CD14-positive monocyte (primary cell): ENCODE measurements at regions not wholly inside any gene's neighbourhood (a gene's known extent, or its start where the extent isn't known, plus 50 kb on each side); places are given as distances from the start of the nearest gene placed in this dataset.

Source experiments
- DNase-seq, 3 donors: peaks; one replicate each; pipeline ENCODE4 v3.0.0-alpha.2; 2011 to 2022
- H2AFZ ChIP-seq: 2 replicates; pipeline ENCODE4 v1.6.0; 2012; ENCODE audit warnings: mild to moderate bottlenecking, low read depth, low read length, inconsistent platforms; ENCODE audit not compliant: insufficient read depth, poor library complexity, severe bottlenecking
- H3K27ac ChIP-seq, 2 donors: 1 replicate in 1 of 2; 2 replicates in 1 of 2; pipeline ENCODE4 v1.5.1; 2012 to 2013; ENCODE audit warnings: low read length in 2 of 2, control low read depth in 1 of 2, inconsistent platforms in 1 of 2, low read depth in 1 of 2, mild to moderate bottlenecking in 1 of 2
- H3K27me3 ChIP-seq, 2 donors: one replicate each; pipeline versions ENCODE4 v1.6.0 to v1.6.1; 2011 to 2013; ENCODE audit warnings: low read length in 2 of 2; ENCODE audit not compliant: control insufficient read depth in 2 of 2, insufficient read depth in 2 of 2
- H3K36me3 ChIP-seq, 2 donors: replicated peaks in 1 of 2; 1 replicate in 1 of 2; 2 replicates in 1 of 2; pipeline versions ENCODE4 v1.5.1 to v1.6.1; 2012 to 2013; ENCODE audit warnings: low read length in 2 of 2, control low read depth in 1 of 2, inconsistent platforms in 1 of 2, mild to moderate bottlenecking in 1 of 2; ENCODE audit not compliant: insufficient read depth in 2 of 2, control insufficient read depth in 1 of 2
- H3K4me1 ChIP-seq, 2 donors: 1 replicate in 1 of 2; 2 replicates in 1 of 2; pipeline versions ENCODE4 v1.5.1 to v1.6.1; 2012 to 2013; ENCODE audit warnings: low read length in 2 of 2, control low read depth in 1 of 2, inconsistent platforms in 1 of 2, mild to moderate bottlenecking in 1 of 2, moderate library complexity in 1 of 2; ENCODE audit not compliant: insufficient read depth in 2 of 2, control insufficient read depth in 1 of 2
- H3K4me2 ChIP-seq: replicated peaks from 2 replicates; pipeline ENCODE3; 2012; ENCODE audit warnings: low read length, moderate library complexity, mild to moderate bottlenecking; ENCODE audit not compliant: poor library complexity, severe bottlenecking; ENCODE audit errors: extremely low read depth
- H3K4me3 ChIP-seq, 3 experiments: fragments of 200-600 bp in 1 of 3; sonication (generic) in 1 of 3; replicated peaks in 1 of 3; 1 replicate in 2 of 3; 2 replicates in 1 of 3; pipeline ENCODE4 v1.5.1; 2011 to 2013; ENCODE audit warnings: low read length in 3 of 3, mild to moderate bottlenecking in 3 of 3, control low read depth in 2 of 3, low read depth in 2 of 3, inconsistent platforms in 1 of 3, moderate library complexity in 1 of 3
- H3K79me2 ChIP-seq: 2 replicates; pipeline ENCODE4 v1.6.0; 2012; ENCODE audit warnings: mild to moderate bottlenecking, control low read depth, inconsistent platforms, low read length, moderate library complexity; ENCODE audit not compliant: insufficient read depth
- H3K9ac ChIP-seq: 2 replicates; pipeline ENCODE4 v1.6.0; 2017; ENCODE audit warnings: low read length, mild to moderate bottlenecking; ENCODE audit not compliant: insufficient read depth, poor library complexity, severe bottlenecking
- H3K9me3 ChIP-seq, 2 donors: replicated peaks in 1 of 2; 1 replicate in 1 of 2; 2 replicates in 1 of 2; pipeline versions ENCODE4 v1.5.1 to v1.6.1; 2012 to 2013; ENCODE audit warnings: low read length in 2 of 2, control low read depth in 1 of 2; ENCODE audit not compliant: control insufficient read depth in 1 of 2, insufficient read depth in 1 of 2
- H4K20me1 ChIP-seq: 2 replicates; pipeline ENCODE4 v1.6.0; 2012; ENCODE audit warnings: mild to moderate bottlenecking, low read length, control low read depth, moderate library complexity; ENCODE audit not compliant: insufficient read depth
- H3K27ac Mint-ChIP-seq, 7 donors: one replicate each; pipeline ENCODE4 v1.8.0; 2020; ENCODE audit warnings: mild to moderate bottlenecking in 7 of 7, mixed read lengths in 7 of 7, moderate library complexity in 6 of 7, inconsistent platforms in 2 of 7
- H3K27me3 Mint-ChIP-seq, 3 donors: one replicate each; pipeline ENCODE4 v1.8.0; 2021 to 2022; ENCODE audit warnings: low read depth in 3 of 3, mild to moderate bottlenecking in 3 of 3, mixed read lengths in 3 of 3, moderate library complexity in 3 of 3, inconsistent platforms in 1 of 3
- H3K36me3 Mint-ChIP-seq, 2 donors: one replicate each; pipeline ENCODE4 v1.8.0; 2020; ENCODE audit warnings: mixed read lengths in 2 of 2, inconsistent platforms in 1 of 2, mild to moderate bottlenecking in 1 of 2
- H3K4me1 Mint-ChIP-seq: one replicate; pipeline ENCODE4 v1.8.0; 2020; ENCODE audit warnings: mild to moderate bottlenecking, mixed read lengths
- H3K4me3 Mint-ChIP-seq, 2 donors: one replicate each; pipeline ENCODE4 v1.8.0; 2020; ENCODE audit warnings: mild to moderate bottlenecking in 2 of 2, mixed read lengths in 2 of 2, moderate library complexity in 1 of 2
- H3K9me3 Mint-ChIP-seq, 7 donors: one replicate each; pipeline ENCODE4 v1.8.0; 2020 to 2022; ENCODE audit warnings: mixed read lengths in 7 of 7, mild to moderate bottlenecking in 6 of 7, moderate library complexity in 6 of 7, inconsistent platforms in 2 of 7
- WGBS: methylation state at CpG from one replicate; pipeline ENCODE4 v1.1.5; 2013; ENCODE audit warnings: missing lambda C conversion rate; ENCODE audit not compliant: insufficient coverage; 5-methylcytosine and 5-hydroxymethylcytosine counted together
- intact Hi-C, 2 donors: fragments of 100-400 bp; cut with micrococcal nuclease; formaldehyde crosslinking; loops; one replicate each; pipeline versions ENCODE4 v1.15.0 to v1.15.1; 2023
- TF ChIP-seq, protein P1 (sequence below): fragments of 200-600 bp; IDR thresholded peaks from one replicate; pipeline ENCODE4 v1.8.0; 2022; ENCODE audit warnings: antibody characterized with exemption, mild to moderate bottlenecking

DNA sequence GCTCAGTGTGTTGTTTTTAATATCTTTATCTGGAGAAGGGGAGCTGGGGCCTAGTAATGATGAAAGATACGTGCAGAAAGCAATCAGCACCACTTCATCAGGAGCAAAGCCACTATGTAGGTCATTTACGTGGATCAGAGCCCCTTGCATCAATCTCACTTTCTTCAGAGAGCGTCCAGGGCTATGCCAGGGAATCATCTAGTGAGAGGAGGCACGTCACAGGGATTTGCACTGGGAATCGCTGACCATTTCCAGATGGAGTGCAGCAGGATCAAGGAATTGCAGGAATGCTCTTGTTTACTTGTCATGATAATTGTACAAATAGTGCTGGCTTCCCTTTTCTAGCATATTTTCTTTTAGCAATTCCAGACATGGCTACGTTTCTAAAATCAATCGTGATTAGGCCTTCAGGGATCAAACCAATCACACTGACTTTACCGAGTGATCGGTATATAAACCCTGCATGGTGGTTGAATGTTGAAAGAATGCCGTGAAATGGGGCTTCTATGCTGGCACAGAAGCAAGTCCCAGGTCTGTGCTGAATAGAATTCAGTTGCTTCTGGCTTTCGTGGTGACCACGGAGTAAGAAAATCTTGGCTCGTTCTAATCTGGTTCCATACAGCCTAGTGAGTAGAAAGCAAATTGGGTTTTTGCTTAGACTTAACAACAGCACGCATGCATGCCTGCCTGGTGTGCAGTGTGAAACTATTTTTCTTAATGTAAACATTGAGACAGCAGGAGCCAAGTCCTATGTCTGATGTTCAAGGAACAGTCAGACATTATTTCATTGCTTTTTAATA lies 122.8 kb downstream of the TMEM200C start:
- Mint-ChIP-seq H3K27ac (no peak overlapping the region), H3K27me3 (peaks cover 0 to 3% (median 2%) of the 10 kb centered on the region in 3 donors), H3K36me3 (no peaks in the 10 kb centered on the region), H3K4me1 (no peaks in the 10 kb centered on the region), H3K9me3 (peaks cover 0 to 2% (median 2%) of the 10 kb centered on the region in 7 donors), H3K4me3 (no peak overlapping the region)
- WGBS, result 89% methylated on average over 8 of the region's 14 CpGs
- Histone ChIP-seq H3K27ac (no peak overlapping the region), H3K4me2 (no peak overlapping the region), H3K27me3 (no peaks in the 10 kb centered on the region), H3K9ac (no peak overlapping the region), H3K79me2 (no peaks in the 10 kb centered on the region), H3K9me3 (no peaks in the 10 kb centered on the region), H3K4me3 (no peak overlapping the region), H4K20me1 (no peaks in the 10 kb centered on the region), H3K36me3 (no peaks in the 10 kb centered on the region), H3K4me1 (no peaks in the 10 kb centered on the region), H2AFZ (no peak overlapping the region)
- TF ChIP-seq, protein P1, sequence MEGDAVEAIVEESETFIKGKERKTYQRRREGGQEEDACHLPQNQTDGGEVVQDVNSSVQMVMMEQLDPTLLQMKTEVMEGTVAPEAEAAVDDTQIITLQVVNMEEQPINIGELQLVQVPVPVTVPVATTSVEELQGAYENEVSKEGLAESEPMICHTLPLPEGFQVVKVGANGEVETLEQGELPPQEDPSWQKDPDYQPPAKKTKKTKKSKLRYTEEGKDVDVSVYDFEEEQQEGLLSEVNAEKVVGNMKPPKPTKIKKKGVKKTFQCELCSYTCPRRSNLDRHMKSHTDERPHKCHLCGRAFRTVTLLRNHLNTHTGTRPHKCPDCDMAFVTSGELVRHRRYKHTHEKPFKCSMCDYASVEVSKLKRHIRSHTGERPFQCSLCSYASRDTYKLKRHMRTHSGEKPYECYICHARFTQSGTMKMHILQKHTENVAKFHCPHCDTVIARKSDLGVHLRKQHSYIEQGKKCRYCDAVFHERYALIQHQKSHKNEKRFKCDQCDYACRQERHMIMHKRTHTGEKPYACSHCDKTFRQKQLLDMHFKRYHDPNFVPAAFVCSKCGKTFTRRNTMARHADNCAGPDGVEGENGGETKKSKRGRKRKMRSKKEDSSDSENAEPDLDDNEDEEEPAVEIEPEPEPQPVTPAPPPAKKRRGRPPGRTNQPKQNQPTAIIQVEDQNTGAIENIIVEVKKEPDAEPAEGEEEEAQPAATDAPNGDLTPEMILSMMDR, result no peak
- DNase-seq, result no peak
- intact Hi-C loops, result no loop called here

DNA sequence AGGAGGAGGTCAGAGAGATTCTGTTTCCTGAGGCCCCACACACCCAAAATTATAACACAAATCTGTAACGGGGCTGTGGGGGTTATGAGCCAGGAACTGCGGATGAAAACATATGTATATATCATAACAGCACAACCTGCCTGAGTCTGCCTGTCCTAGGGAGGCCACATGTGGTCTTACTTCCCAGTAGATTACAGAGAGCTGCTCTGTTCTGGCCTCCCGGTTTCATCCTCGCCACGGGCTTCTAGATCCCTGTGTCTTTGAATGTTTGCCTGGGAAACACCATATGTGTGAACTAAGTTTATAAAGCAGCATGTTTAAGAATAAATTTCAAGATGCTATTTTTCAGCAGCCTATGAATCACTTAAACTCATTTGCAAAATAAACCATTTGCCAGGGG lies 124.0 kb downstream of the TMEM200C start:
- H3K79me2 ChIP-seq, result no peaks in the 10 kb centered on the region
- H3K27ac ChIP-seq, result no peak overlapping the region
- no peaks in the 10 kb centered on the region for H4K20me1 ChIP-seq
- TF ChIP-seq, protein P1, result no peak
- H3K4me3 ChIP-seq, result no peak overlapping the region
- H3K9me3 ChIP-seq, result no peaks in the 10 kb centered on the region
- intact Hi-C loops, result no loop called here
- no peaks in the 10 kb centered on the region for H3K36me3 ChIP-seq
- H2AFZ ChIP-seq, result no peak overlapping the region
- no peaks in the 10 kb centered on the region for H3K36me3 Mint-ChIP-seq
- WGBS, result 93% methylated on average over 3 of the region's 5 CpGs
- peaks cover 0 to 3% (median 2%) of the 10 kb centered on the region in 3 donors for H3K27me3 Mint-ChIP-seq
- H3K4me3 Mint-ChIP-seq, result no peak overlapping the region
- H3K9ac ChIP-seq, result no peak overlapping the region
- no peaks in the 10 kb centered on the region for H3K4me1 ChIP-seq
- H3K27ac Mint-ChIP-seq, result no peak overlapping the region
- peaks cover 0 to 4% (median 2%) of the 10 kb centered on the region in 7 donors for H3K9me3 Mint-ChIP-seq
- H3K4me1 Mint-ChIP-seq, result no peaks in the 10 kb centered on the region
- DNase-seq, result no peak
- H3K4me2 ChIP-seq, result no peak overlapping the region
- H3K27me3 ChIP-seq, result no peaks in the 10 kb centered on the region
